ENCODE measurements at regions not wholly inside any gene's neighbourhood (a gene's known extent, or its start where the extent isn't known, plus 50 kb on each side); places are given as distances from the start of the nearest gene placed in this dataset.
"Not testable (repeated sequence)": the region's sequence is repeated elsewhere in the genome, so short reads cannot be mapped to it uniquely, and the experiment has no call there.

GRCh38 chr18:34514238-34514637 lies 195.9 kb upstream of the DTNA start (continued):
- TF ChIP-seq ETS1 (IDR thresholded peaks at IDR 0.05) (no peak), CREB1 (CRISPR knock-in tag; IDR thresholded peaks at IDR 0.05; ENCODE audit: low read depth) (no peak)

- Mint-ChIP-seq H3K27ac (no peak overlapping the region), H3K27me3 (ENCODE audit: insufficient read depth, low read depth, poor library complexity) (no peaks in the 10 kb centered on the region), H3K36me3 (ENCODE audit: low read depth) (peaks cover 28% of the 10 kb centered on the region), H3K4me1 (peaks cover 14% of the 10 kb centered on the region), H3K4me3 (no peak overlapping the region), H3K9me3 (peaks cover 17% of the 10 kb centered on the region)
- Histone ChIP-seq H3K79me2 (replicated peaks; ENCODE audit: insufficient read depth) (no peaks in the 10 kb centered on the region), H2AFZ (no peak overlapping the region), H3K36me3 (ENCODE audit: insufficient read depth) (0 out of 2 replicates have a peak, but pooled peaks cover 5% of the 10 kb centered on the region), H3K4me1 (ENCODE audit: insufficient read depth) (peaks cover 14% of the 10 kb centered on the region), H3K4me2 (no peak overlapping the region), H3K4me3 (no peak overlapping the region), H4K20me1 (replicated peaks; ENCODE audit: insufficient read depth) (no peaks in the 10 kb centered on the region), H3F3A (replicated peaks; ENCODE audit: low read depth) (no peaks in the 10 kb centered on the region), H3K9me2 (ENCODE audit: insufficient read depth) (no peaks in the 10 kb centered on the region; the same call in 1 of the 2 replicates), H3K27ac (ENCODE audit: low read depth) (no peak overlapping the region), H3K27me3 (ENCODE audit: insufficient read depth) (no peaks in the 10 kb centered on the region)
- ATAC-seq (no peak), DNase-seq (ENCODE audit: low spot score) (no peak)
- TF ChIP-seq STAT1 (IDR thresholded peaks at IDR 0.05; ENCODE audit: unreplicated experiment) (no peak), JUNB (IDR thresholded peaks at IDR 0.05; ENCODE audit: unreplicated experiment) (no peak), ETS1 (IDR thresholded peaks at IDR 0.05) (no peak), CREB1 (CRISPR knock-in tag; IDR thresholded peaks at IDR 0.05; ENCODE audit: low read depth) (no peak), EZH2 (IDR thresholded peaks at IDR 0.05; ENCODE audit: low read depth, unreplicated experiment) (no peak), EZH2phosphoT487 (IDR thresholded peaks at IDR 0.05; ENCODE audit: unreplicated experiment) (no peak), ZNF331 (CRISPR knock-in tag; IDR thresholded peaks at IDR 0.05; ENCODE audit: low read depth) (no peak), ZNF462 (CRISPR knock-in tag; IDR thresholded peaks at IDR 0.05) (no peak), NANOG (IDR thresholded peaks at IDR 0.05; ENCODE audit: borderline replicate concordance) (no peak), CTCF (conservative IDR thresholded peaks at IDR 0.05; ENCODE audit: low read depth in 2 of 2) (no peak)
Observed at GRCh38 chr18:34514957-34515356, 195.1 kb upstream of the DTNA start.

- not testable (repeated sequence) for H3K27ac Mint-ChIP-seq; H3K9me2 ChIP-seq (ENCODE audit: insufficient read depth); H3K79me2 ChIP-seq (replicated peaks; ENCODE audit: insufficient read depth); H3K4me2 ChIP-seq; H3K36me3 ChIP-seq (ENCODE audit: insufficient read depth); H3K27me3 ChIP-seq (ENCODE audit: insufficient read depth); H3K4me3 Mint-ChIP-seq; H3F3A ChIP-seq (replicated peaks; ENCODE audit: low read depth); H3K27ac ChIP-seq (ENCODE audit: low read depth); H3K4me1 Mint-ChIP-seq; H2AFZ ChIP-seq; ATAC-seq; DNase-seq (ENCODE audit: low spot score); H3K4me3 ChIP-seq; H3K27me3 Mint-ChIP-seq (ENCODE audit: insufficient read depth, low read depth, poor library complexity); H3K4me1 ChIP-seq (ENCODE audit: insufficient read depth); H4K20me1 ChIP-seq (replicated peaks; ENCODE audit: insufficient read depth)
- Mint-ChIP-seq H3K36me3 (ENCODE audit: low read depth) (peaks cover 28% of the 10 kb centered on the region), H3K9me3 (peaks cover 17% of the 10 kb centered on the region)
Observed at GRCh38 chr18:34516355-34516754, 193.7 kb upstream of the DTNA start.

All from GM23338 (cell line).